Vagina (tissue), 2 donors: ENCODE measurements at regions not wholly inside any gene's neighbourhood (a gene's known extent, or its start where the extent isn't known, plus 50 kb on each side); places are given as distances from the start of the nearest gene placed in this dataset.

Source experiments
- DNase-seq, 2 donors: peaks; one replicate each; pipeline ENCODE4 v3.0.0-alpha.2; 2017; ENCODE audit errors: extremely low spot score in 2 of 2
- H3K27ac ChIP-seq: fragments of 200-600 bp; sonication (generic); one replicate; pipeline ENCODE4 v1.5.1; 2019
- H3K27me3 ChIP-seq: fragments of 200-600 bp; sonication (generic); one replicate; pipeline ENCODE4 v1.5.1; 2019
- H3K36me3 ChIP-seq, 2 donors: fragments of 200-600 bp; sonication (generic); one replicate each; pipeline ENCODE4 v1.5.1; 2017 to 2019
- H3K4me1 ChIP-seq: fragments of 200-600 bp; sonication (generic); one replicate; pipeline ENCODE4 v1.5.1; 2019
- H3K4me3 ChIP-seq, 2 donors: fragments of 200-600 bp; sonication (generic); 1 replicate in 1 of 2; 2 replicates in 1 of 2; pipeline ENCODE4 v1.5.1; 2016 to 2019
- H3K9me3 ChIP-seq: fragments of 200-600 bp; sonication (generic); one replicate; pipeline ENCODE4 v1.5.1; 2019
- POLR2A ChIP-seq, 2 donors: fragments of 450-650 bp; IDR thresholded peaks; one replicate each; pipeline ENCODE4 v1.6.1; 2017; ENCODE audit warnings: antibody characterized with exemption in 2 of 2, mild to moderate bottlenecking in 2 of 2, moderate library complexity in 2 of 2
- POLR2AphosphoS5 ChIP-seq, 2 donors: sonication (generic); formaldehyde crosslinking; IDR thresholded peaks; one replicate each; pipeline ENCODE4 v1.9.0; 2017; ENCODE audit warnings: antibody characterized with exemption in 2 of 2, mild to moderate bottlenecking in 2 of 2, low read depth in 1 of 2; ENCODE audit not compliant: insufficient read depth in 1 of 2
- intact Hi-C: fragments of 100-400 bp; cut with DNase I; formaldehyde crosslinking; loops from one replicate; pipeline ENCODE4 v1.15.1; 2023
- TF ChIP-seq, protein P1 (sequence below), 3 experiments: fragments of 450-650 bp in 2 of 3; fragments of 200-600 bp in 1 of 3; sonication (generic) in 1 of 3; IDR thresholded peaks; one replicate each; pipeline ENCODE4 v1.5.1; 2017 to 2019; ENCODE audit warnings: antibody characterized with exemption in 3 of 3, mild to moderate bottlenecking in 2 of 3, moderate library complexity in 2 of 3

DNA sequence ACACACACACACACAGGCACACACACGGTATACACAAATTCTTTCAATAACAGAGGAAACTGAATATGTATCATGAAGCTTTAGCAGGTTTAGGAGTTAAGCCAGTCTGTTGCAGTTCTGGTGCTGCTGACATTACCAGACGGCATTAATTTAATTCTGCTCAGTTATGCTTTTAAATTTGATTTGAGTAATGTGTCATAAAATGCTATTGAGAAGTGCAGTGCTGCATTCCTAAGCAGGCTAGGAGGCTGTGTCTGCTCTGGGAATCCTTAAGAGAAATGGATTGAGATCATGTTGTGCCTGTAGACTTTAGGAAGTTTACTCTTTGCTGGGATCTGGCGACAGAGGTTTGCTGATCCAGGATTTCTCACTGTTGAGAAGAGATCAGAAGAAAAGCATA lies 733.8 kb downstream of the BRINP1 start:
- intact Hi-C loops: no loop called here
- Histone ChIP-seq H3K9me3 (no peaks in the 10 kb centered on the region), H3K36me3 (no peaks in the 10 kb centered on the region), H3K4me1 (no peaks in the 10 kb centered on the region), H3K27ac (no peak overlapping the region), H3K27me3 (no peaks in the 10 kb centered on the region), H3K4me3 (no peak overlapping the region)
- DNase-seq: no peak
- TF ChIP-seq POLR2AphosphoS5 (IDR thresholded peaks at IDR 0.05; ENCODE audit: insufficient read depth in 1 of 2, low read depth in 1 of 2) (no peak), POLR2A (IDR thresholded peaks at IDR 0.05) (no peak)
- TF ChIP-seq, protein P1, sequence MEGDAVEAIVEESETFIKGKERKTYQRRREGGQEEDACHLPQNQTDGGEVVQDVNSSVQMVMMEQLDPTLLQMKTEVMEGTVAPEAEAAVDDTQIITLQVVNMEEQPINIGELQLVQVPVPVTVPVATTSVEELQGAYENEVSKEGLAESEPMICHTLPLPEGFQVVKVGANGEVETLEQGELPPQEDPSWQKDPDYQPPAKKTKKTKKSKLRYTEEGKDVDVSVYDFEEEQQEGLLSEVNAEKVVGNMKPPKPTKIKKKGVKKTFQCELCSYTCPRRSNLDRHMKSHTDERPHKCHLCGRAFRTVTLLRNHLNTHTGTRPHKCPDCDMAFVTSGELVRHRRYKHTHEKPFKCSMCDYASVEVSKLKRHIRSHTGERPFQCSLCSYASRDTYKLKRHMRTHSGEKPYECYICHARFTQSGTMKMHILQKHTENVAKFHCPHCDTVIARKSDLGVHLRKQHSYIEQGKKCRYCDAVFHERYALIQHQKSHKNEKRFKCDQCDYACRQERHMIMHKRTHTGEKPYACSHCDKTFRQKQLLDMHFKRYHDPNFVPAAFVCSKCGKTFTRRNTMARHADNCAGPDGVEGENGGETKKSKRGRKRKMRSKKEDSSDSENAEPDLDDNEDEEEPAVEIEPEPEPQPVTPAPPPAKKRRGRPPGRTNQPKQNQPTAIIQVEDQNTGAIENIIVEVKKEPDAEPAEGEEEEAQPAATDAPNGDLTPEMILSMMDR (IDR thresholded peaks at IDR 0.05): no peak

DNA sequence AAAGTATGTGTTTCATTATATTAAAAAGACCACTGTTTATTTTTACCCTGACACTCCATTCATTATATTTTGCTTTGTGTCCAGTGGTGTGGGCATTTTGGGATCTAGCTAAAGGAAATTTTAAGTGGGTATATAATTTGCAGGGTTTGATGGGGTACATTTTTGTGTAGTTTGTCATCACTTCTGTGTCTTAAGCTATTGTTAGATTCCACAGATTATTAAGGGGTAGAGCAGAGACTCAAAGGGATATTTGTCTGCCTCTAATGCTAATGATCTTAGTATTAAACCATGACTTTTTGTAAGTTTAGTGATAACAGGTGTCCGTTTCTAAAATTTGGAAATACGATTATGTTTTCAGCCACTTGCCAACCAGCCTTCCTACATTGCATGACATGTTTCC lies 731.6 kb downstream of the BRINP1 start:
- intact Hi-C loops: no loop called here

DNA sequence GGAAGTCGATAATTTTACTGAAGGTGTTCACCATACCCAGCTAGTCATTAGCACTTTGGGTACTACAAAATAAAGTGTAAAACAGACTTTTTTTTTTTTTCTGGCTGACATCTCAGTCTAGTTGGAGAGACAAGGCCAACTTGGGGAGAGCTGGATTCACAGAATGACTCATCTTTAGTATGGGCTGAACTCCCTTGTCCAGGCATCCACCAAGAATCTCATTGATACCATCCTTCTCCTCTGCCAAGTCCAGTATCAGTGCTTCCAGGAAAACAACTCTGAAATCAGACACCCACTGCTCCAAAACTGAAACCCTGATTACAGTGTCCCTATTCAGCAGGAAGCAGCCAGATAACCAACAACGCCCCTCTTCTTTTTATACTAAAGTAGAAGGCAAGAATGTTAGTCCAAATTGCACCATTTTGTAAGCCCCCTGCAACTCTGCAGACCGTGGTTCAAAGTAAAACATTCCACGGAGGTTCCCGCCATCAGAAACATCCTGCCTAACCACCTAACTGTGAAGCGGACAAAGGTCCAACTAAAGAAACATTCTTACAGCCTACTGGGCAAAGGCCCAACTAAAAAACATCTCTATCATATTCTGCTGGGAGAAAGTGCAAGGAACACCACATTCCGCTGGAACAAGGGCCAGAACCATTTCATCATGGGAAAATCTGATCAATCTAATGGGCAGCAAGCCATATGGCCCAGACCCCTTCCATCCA lies 728.2 kb downstream of the BRINP1 start:
- intact Hi-C loops: no loop called here
- no peaks in the 10 kb centered on the region for H3K27me3 ChIP-seq
- no peaks in the 10 kb centered on the region for H3K4me1 ChIP-seq
- no peaks in the 10 kb centered on the region for H3K9me3 ChIP-seq
- H3K4me3 ChIP-seq: no peak overlapping the region
- DNase-seq: no peak
- no peak overlapping the region for H3K27ac ChIP-seq
- H3K36me3 ChIP-seq: no peaks in the 10 kb centered on the region
- TF ChIP-seq, protein P1 (IDR thresholded peaks at IDR 0.05): no peak
- TF ChIP-seq POLR2A (IDR thresholded peaks at IDR 0.05): no peak
- TF ChIP-seq POLR2AphosphoS5 (IDR thresholded peaks at IDR 0.05; ENCODE audit: insufficient read depth in 1 of 2, low read depth in 1 of 2): no peak

More for the DNA sequence above, 731.6 kb downstream of the BRINP1 start:
- TF ChIP-seq POLR2A (IDR thresholded peaks at IDR 0.05) (no peak), POLR2AphosphoS5 (IDR thresholded peaks at IDR 0.05; ENCODE audit: insufficient read depth in 1 of 2, low read depth in 1 of 2) (no peak)
- TF ChIP-seq, protein P1 (IDR thresholded peaks at IDR 0.05): no peak
- no peaks in the 10 kb centered on the region for H3K9me3 ChIP-seq
- H3K27ac ChIP-seq: no peak overlapping the region
- H3K36me3 ChIP-seq: no peaks in the 10 kb centered on the region
- H3K4me1 ChIP-seq: no peaks in the 10 kb centered on the region
- no peak overlapping the region for H3K4me3 ChIP-seq
- no peak for DNase-seq
- no peaks in the 10 kb centered on the region for H3K27me3 ChIP-seq

DNA sequence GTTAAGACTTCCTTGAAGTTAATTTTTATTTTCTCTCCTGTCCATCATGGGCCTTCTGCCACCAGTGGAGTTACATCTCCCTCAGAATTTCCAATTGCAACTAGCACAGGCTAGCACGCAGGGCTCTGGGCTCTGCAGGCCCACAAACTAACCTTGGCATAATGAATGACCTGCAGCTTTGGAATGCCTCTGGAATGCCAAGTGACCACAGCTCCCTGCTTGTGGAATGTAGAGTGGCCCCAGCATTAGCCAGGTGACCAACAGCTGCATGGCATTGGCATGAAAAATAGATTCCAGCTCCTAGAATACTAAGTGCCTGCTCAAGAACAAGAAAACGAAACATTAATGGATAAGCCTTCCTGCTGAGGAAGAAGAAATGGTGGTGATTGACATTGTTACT lies 726.1 kb downstream of the BRINP1 start:
- H3K4me1 ChIP-seq: no peaks in the 10 kb centered on the region
- no peaks in the 10 kb centered on the region for H3K27me3 ChIP-seq
- TF ChIP-seq, protein P1 (IDR thresholded peaks at IDR 0.05): no peak
- TF ChIP-seq POLR2AphosphoS5 (IDR thresholded peaks at IDR 0.05; ENCODE audit: insufficient read depth in 1 of 2, low read depth in 1 of 2) (no peak), POLR2A (IDR thresholded peaks at IDR 0.05) (no peak)
- H3K27ac ChIP-seq: no peak overlapping the region
- no peak for DNase-seq
- intact Hi-C loops: no loop called here
- H3K36me3 ChIP-seq: no peaks in the 10 kb centered on the region
- no peaks in the 10 kb centered on the region for H3K9me3 ChIP-seq
- H3K4me3 ChIP-seq: no peak overlapping the region

DNA sequence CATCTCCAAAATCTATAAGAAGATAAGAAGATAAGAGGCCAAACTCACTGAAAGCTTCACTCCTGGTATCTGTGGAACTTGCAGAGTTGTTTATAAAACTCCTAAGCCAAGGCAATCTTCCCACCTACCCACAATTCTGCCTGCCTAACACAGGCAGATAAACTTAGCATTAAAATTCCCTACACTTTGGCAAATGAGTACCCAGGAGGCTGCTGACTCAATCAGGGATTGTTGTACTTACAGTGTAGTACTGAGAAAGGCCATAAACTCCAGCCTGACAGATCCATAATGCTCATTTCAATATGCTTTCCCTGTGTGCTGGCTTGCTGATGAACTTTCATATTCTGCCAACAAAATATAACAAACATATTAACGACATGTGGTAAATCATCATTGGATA lies 725.2 kb downstream of the BRINP1 start:
- intact Hi-C loops: no loop called here
- H3K9me3 ChIP-seq: no peaks in the 10 kb centered on the region
- TF ChIP-seq POLR2A (IDR thresholded peaks at IDR 0.05): no peak
- TF ChIP-seq, protein P1 (IDR thresholded peaks at IDR 0.05): no peak
- TF ChIP-seq POLR2AphosphoS5 (IDR thresholded peaks at IDR 0.05; ENCODE audit: insufficient read depth in 1 of 2, low read depth in 1 of 2): no peak
- H3K27me3 ChIP-seq: no peaks in the 10 kb centered on the region
- H3K4me3 ChIP-seq: no peak overlapping the region
- no peak for DNase-seq
- H3K36me3 ChIP-seq: no peaks in the 10 kb centered on the region
- no peak overlapping the region for H3K27ac ChIP-seq
- H3K4me1 ChIP-seq: no peaks in the 10 kb centered on the region
